ENCODE measurements at regions not wholly inside any gene's neighbourhood (a gene's known extent, or its start where the extent isn't known, plus 50 kb on each side); places are given as distances from the start of the nearest gene placed in this dataset.
A peak's percentile ranks its signal among the peaks of the same experiment; 100 is the strongest.

- no peak for TF ChIP-seq NR2C2 (CRISPR knock-in tag; IDR thresholded peaks at IDR 0.05)
- peak; percentile 59 for TF ChIP-seq NR2C2 (tag; IDR thresholded peaks at IDR 0.05)
- TF ChIP-seq ZNF644 (tag; IDR thresholded peaks at IDR 0.05; ENCODE audit: low read depth), result no peak
- no peak for TF ChIP-seq TGIF2 (CRISPR knock-in tag; IDR thresholded peaks at IDR 0.05)
Observed at GRCh38 chr1:196152086-196152485, 456.2 kb downstream of the KCNT2 start (continued).

GRCh38 chr1:196148367-196148970 is 459.8 kb downstream of the KCNT2 start:
- Histone ChIP-seq H4K20me1 (replicated peaks; ENCODE audit: control insufficient read depth, insufficient read depth, low read length) (no peaks in the 10 kb centered on the region), H3K4me2 (ENCODE audit: insufficient read depth, low read length) (no peak overlapping the region), H2AFZ (ENCODE audit: low read depth, low read length) (no peak overlapping the region), H3K9me3 (replicated peaks; ENCODE audit: control insufficient read depth, insufficient read depth, low read depth, low read length) (no peaks in the 10 kb centered on the region), H3K79me2 (ENCODE audit: control insufficient read depth, insufficient read depth, low read length) (no peaks in the 10 kb centered on the region), H3K27ac (ENCODE audit: extremely low read depth, low read depth, low read length) (no peak overlapping the region), H3K4me1 (replicated peaks in 1 of 2; ENCODE audit: control insufficient read depth in 2 of 2, insufficient read depth in 2 of 2, low read length in 2 of 2) (no peaks in the 10 kb centered on the region; a peak in 1 of 5 replicates), H3K9ac (ENCODE audit: insufficient read depth in 1 of 2, low read depth in 2 of 2, low read length in 2 of 2) (no peak overlapping the region), H3K4me3 (no peak overlapping the region), H3K27me3 (ENCODE audit: control insufficient read depth in 2 of 2, insufficient read depth in 2 of 2, low read length in 2 of 2) (no peaks in the 10 kb centered on the region), H3K36me3 (ENCODE audit: control insufficient read depth, insufficient read depth, low read length) (no peaks in the 10 kb centered on the region), H3K9me1 (ENCODE audit: control insufficient read depth, insufficient read depth, low read length) (no peaks in the 10 kb centered on the region)
- DNase-seq (ENCODE audit: extremely low read depth in 1 of 4, low spot score in 3 of 4), result peak in 3 of 4 experiments; percentile 13 to 37 (median 23)
- ChIA-PET POLR2A (no interaction called here), CTCF (ENCODE audit: low intra/inter-chr PET ratio) (interaction anchor here (0.9 to 1.6 kb wide), 3 partner anchors 161 to 513 kb away, joined by 3 to 12 read pairs (median 7); no protein-coding TSS in a partner anchor)
- intact Hi-C loops (cut with micrococcal nuclease) (loop anchor here (1.0 to 10.0 kb wide), 2 partner anchors 161 to 1026 kb away; no protein-coding TSS in a partner anchor), in situ Hi-C loops (cut with MboI) (no loop called here)
- 13% methylated on average over 3 of the region's 3 CpGs for WGBS (ENCODE audit: insufficient coverage, low coverage, missing lambda C conversion rate)
- FAIRE-seq, result peak; percentile 80
- ATAC-seq, result peak; percentile 68
- BruUV-seq (replicated peaks), result no TSS peak
- TF ChIP-seq REST (IDR thresholded peaks at IDR 0.05; ENCODE audit: borderline replicate concordance), result peak; percentile 62; the same call in 1 of the 2 replicates
- TF ChIP-seq REST (CRISPR knock-in tag; IDR thresholded peaks at IDR 0.05; ENCODE audit: low read depth), result no peak
- TF ChIP-seq ZNF224 (CRISPR knock-in tag; IDR thresholded peaks at IDR 0.05), result no peak
- peak; percentile 83; the same call in 1 of the 2 replicates for TF ChIP-seq ARID3A (IDR thresholded peaks at IDR 0.05; ENCODE audit: borderline replicate concordance, low read depth, low read length)
- TF ChIP-seq SMC3 (conservative IDR thresholded peaks at IDR 0.05; ENCODE audit: insufficient read depth, low read depth, low read length), result peak; percentile 44; the same call in 1 of the 2 replicates
- peak; percentile 75 to 87 for TF ChIP-seq RAD21 (CRISPR knock-in tag; conservative IDR thresholded peaks at IDR 0.05 in 1 of 2, IDR thresholded peaks at IDR 0.05 in 1 of 2)

Measured in K562 (cell line).